ENCODE measurements at regions not wholly inside any gene's neighbourhood (a gene's known extent, or its start where the extent isn't known, plus 50 kb on each side); places are given as distances from the start of the nearest gene placed in this dataset.

- peaks cover 0 to 2% of the 10 kb centered on the region in 2 experiments; a peak in 1 of 4 replicates for H3K4me1 Mint-ChIP-seq
These were observed 494.9 kb upstream of the ATP2B1 start for GRCh38 chr12:90203556-90203955.

More at GRCh38 chr12:90203556-90203955, 494.9 kb upstream of the ATP2B1 start:
- H4K20me1 ChIP-seq (ENCODE audit: control insufficient read depth, insufficient read depth, insufficient read length) = no peaks in the 10 kb centered on the region
- WGBS (ENCODE audit: extremely low coverage, insufficient read length, low lambda C conversion rate) = no CpG with 5 or more reads among the region's 1 CpG
- no peak overlapping the region for H2AFZ ChIP-seq (ENCODE audit: low read length)
- no peaks in the 10 kb centered on the region for H3K23me2 ChIP-seq (ENCODE audit: insufficient read length, low read depth, low read length, poor library complexity, severe bottlenecking)
- no peak overlapping the region for H3K4ac ChIP-seq (ENCODE audit: low read depth, low read length)
- no peak overlapping the region for H3K27ac ChIP-seq (ENCODE audit: insufficient read length, low read depth, low read length)
- H3K4me1 ChIP-seq (ENCODE audit: insufficient read depth, low read length) = no peaks in the 10 kb centered on the region
- no peak overlapping the region for H3K4me3 Mint-ChIP-seq
- no peak overlapping the region for H3K23ac ChIP-seq (ENCODE audit: insufficient read length, low read depth, low read length)
- H4K8ac ChIP-seq (replicated peaks; ENCODE audit: insufficient read length, low read depth, low read length) = no peak overlapping the region
- no peak overlapping the region for H3K18ac ChIP-seq (ENCODE audit: insufficient read length, low read depth, low read length)
- TF ChIP-seq CTCF (conservative IDR thresholded peaks at IDR 0.05) = no peak
- H3T11ph ChIP-seq (ENCODE audit: low read length) = no peak overlapping the region
- no peak overlapping the region for H3K9ac ChIP-seq (ENCODE audit: extremely low read depth, insufficient read length, low read length)
- no peaks in the 10 kb centered on the region for H3K27me3 Mint-ChIP-seq (ENCODE audit: low read depth)
- no peaks in the 10 kb centered on the region for H3K9me3 ChIP-seq (ENCODE audit: control insufficient read depth, low read depth, low read length)
- no peak for DNase-seq
- peaks cover 5 to 6% (median 5%) of the 10 kb centered on the region in 3 experiments; a peak in 6 of 7 replicates for H3K36me3 Mint-ChIP-seq (ENCODE audit: insufficient read depth in 1 of 3, low read depth in 3 of 3)
- no peak overlapping the region for H3K56ac ChIP-seq (ENCODE audit: insufficient read length, low read depth, low read length)
- H3K79me2 ChIP-seq (ENCODE audit: insufficient read depth, low read length) = no peaks in the 10 kb centered on the region
- H2BK15ac ChIP-seq (ENCODE audit: low read depth, low read length) = no peak overlapping the region
- H2AK5ac ChIP-seq (ENCODE audit: insufficient read length, low read length) = no peak overlapping the region
- no peak overlapping the region for H2BK20ac ChIP-seq (ENCODE audit: low read depth, low read length, poor library complexity, severe bottlenecking)
- no peak overlapping the region for H2BK12ac ChIP-seq (ENCODE audit: insufficient read length, low read depth, low read length)
- peaks cover 5 to 11% of the 10 kb centered on the region in 2 experiments; a peak in 4 of 5 replicates for H3K9me3 Mint-ChIP-seq
- no peak overlapping the region for H3K14ac ChIP-seq (ENCODE audit: insufficient read depth, low read length)
- H3K27me3 ChIP-seq (ENCODE audit: insufficient read depth, low read length) = no peaks in the 10 kb centered on the region
- no peaks in the 10 kb centered on the region for H3K79me1 ChIP-seq (ENCODE audit: insufficient read depth, low read depth, low read length, poor library complexity, severe bottlenecking)
- H4K91ac ChIP-seq (ENCODE audit: insufficient read length, low read depth, low read length) = no peak overlapping the region
- H4K5ac ChIP-seq (ENCODE audit: insufficient read length, low read depth, low read length) = no peak overlapping the region
- H3K27ac Mint-ChIP-seq = no peak overlapping the region
- no peak overlapping the region for H2BK5ac ChIP-seq (ENCODE audit: insufficient read length, low read length)
- H2BK120ac ChIP-seq (ENCODE audit: low read depth, low read length, poor library complexity, severe bottlenecking) = no peak overlapping the region
- H3K4me2 ChIP-seq (ENCODE audit: insufficient read depth, insufficient read length, low read length) = no peak overlapping the region

Data from H9 (cell line).